ENCODE measurements at regions not wholly inside any gene's neighbourhood (a gene's known extent, or its start where the extent isn't known, plus 50 kb on each side); places are given as distances from the start of the nearest gene placed in this dataset.

- TF ChIP-seq CTCF (IDR thresholded peaks at IDR 0.05) (no peak), POLR2A (IDR thresholded peaks at IDR 0.05) (no peak), POLR2AphosphoS5 (IDR thresholded peaks at IDR 0.05) (no peak)
These were observed 335.9 kb upstream of the AADAT start for GRCh38 chr4:170425521-170426143.

DNA sequence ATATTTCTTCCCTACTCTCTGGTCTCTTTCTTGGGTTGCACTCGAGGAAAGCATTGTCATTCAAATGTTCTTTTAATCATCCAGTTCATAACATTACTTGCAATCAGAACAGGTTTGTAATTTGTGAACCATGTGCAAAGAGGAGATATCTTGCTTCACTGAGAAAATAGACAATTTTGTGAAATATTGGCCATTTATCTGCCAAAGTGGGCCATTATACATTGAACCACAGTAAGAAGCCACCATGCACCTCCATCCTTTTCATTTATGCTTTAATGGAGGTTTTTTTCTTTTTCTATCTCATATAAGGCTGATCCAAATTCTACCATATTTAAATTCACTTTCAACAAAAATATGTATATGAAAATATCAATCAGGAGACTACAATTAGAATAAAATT, 335.3 kb upstream of the AADAT start:
- no peak for DNase-seq (ENCODE audit: low spot score in 2 of 2)
- Histone ChIP-seq H3K36me3 (no peaks in the 10 kb centered on the region), H3K9me3 (peaks cover 0 to 6% of the 10 kb centered on the region in 2 donors), H3K4me3 (no peak overlapping the region), H3K27ac (no peak overlapping the region), H3K27me3 (no peaks in the 10 kb centered on the region), H3K4me1 (no peaks in the 10 kb centered on the region)
- intact Hi-C loops (cut with DNase I; ENCODE audit: low total_unique reads) = no loop called here
- no peak for TF ChIP-seq POLR2AphosphoS5 (IDR thresholded peaks at IDR 0.05)
- TF ChIP-seq POLR2A (IDR thresholded peaks at IDR 0.05) = no peak
- no peak for TF ChIP-seq CTCF (IDR thresholded peaks at IDR 0.05)

More at GRCh38 chr4:170425521-170426143, 335.9 kb upstream of the AADAT start:
- H3K4me3 ChIP-seq = no peak overlapping the region
- no peaks in the 10 kb centered on the region for H3K4me1 ChIP-seq
- H3K36me3 ChIP-seq = no peaks in the 10 kb centered on the region
- intact Hi-C loops (cut with DNase I; ENCODE audit: low total_unique reads) = no loop called here
- no peaks in the 10 kb centered on the region for H3K27me3 ChIP-seq
- no peak for DNase-seq (ENCODE audit: low spot score in 2 of 2)
- peaks cover 0 to 6% of the 10 kb centered on the region in 2 donors for H3K9me3 ChIP-seq
- H3K27ac ChIP-seq = no peak overlapping the region

DNA sequence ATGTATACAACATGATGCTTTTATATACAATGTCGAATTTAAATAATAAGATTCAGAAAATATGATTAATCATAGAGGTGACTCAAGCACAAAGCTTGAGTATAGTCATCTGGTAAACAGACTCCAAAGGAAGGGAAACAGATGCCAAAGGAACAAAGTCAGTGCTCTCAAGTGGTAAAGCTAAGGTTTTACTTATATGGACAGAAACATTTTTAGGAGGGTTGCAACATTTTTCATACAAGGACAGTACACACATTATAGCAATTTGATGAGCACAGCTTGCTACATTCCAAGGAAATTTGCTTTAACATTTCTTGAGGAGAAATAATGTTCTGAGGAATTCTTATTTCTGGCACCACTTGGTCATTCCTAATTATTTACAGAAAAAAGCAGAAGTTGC, 333.4 kb upstream of the AADAT start:
- no peak overlapping the region for H3K27ac ChIP-seq
- no peak for DNase-seq (ENCODE audit: low spot score in 2 of 2)
- no peaks in the 10 kb centered on the region for H3K27me3 ChIP-seq
- no peaks in the 10 kb centered on the region for H3K4me1 ChIP-seq
- no peaks in the 10 kb centered on the region for H3K36me3 ChIP-seq
- H3K4me3 ChIP-seq = no peak overlapping the region
- peaks cover 0 to 6% of the 10 kb centered on the region in 2 donors for H3K9me3 ChIP-seq
- no peak for TF ChIP-seq POLR2A (IDR thresholded peaks at IDR 0.05)
- no peak for TF ChIP-seq CTCF (IDR thresholded peaks at IDR 0.05)
- no peak for TF ChIP-seq POLR2AphosphoS5 (IDR thresholded peaks at IDR 0.05)
- intact Hi-C loops (cut with DNase I; ENCODE audit: low total_unique reads) = no loop called here

DNA sequence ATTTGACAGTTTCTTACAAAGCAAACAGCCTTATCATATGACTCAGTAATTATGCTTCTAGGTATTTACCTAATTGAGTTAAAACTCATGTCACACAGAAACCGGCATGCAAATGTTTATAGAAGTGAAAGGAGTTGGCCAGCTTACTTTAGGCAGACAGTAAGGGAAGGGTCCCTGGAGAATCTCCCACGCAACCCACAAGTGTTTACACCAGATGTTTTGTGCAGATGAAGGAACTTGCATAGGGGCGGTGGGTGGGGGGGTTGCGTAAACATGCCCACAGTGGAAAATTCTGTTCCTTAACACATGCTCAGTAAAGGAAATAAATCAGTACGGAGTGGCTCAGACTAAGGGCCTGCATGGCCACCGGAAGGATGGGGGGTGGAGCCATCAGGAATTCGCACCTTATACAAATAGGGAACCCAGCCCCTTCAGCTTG, 330.5 kb upstream of the AADAT start:
- TF ChIP-seq CTCF (IDR thresholded peaks at IDR 0.05) (no peak), POLR2AphosphoS5 (IDR thresholded peaks at IDR 0.05) (no peak), POLR2A (IDR thresholded peaks at IDR 0.05) (no peak)
- H3K4me3 ChIP-seq = no peak overlapping the region
- H3K27me3 ChIP-seq = no peaks in the 10 kb centered on the region
- no peak overlapping the region for H3K27ac ChIP-seq
- H3K4me1 ChIP-seq = no peaks in the 10 kb centered on the region
- intact Hi-C loops (cut with DNase I; ENCODE audit: low total_unique reads) = no loop called here
- H3K36me3 ChIP-seq = no peaks in the 10 kb centered on the region
- DNase-seq (ENCODE audit: low spot score in 2 of 2) = no peak
- peaks cover 0 to 6% of the 10 kb centered on the region in 2 donors for H3K9me3 ChIP-seq

DNA sequence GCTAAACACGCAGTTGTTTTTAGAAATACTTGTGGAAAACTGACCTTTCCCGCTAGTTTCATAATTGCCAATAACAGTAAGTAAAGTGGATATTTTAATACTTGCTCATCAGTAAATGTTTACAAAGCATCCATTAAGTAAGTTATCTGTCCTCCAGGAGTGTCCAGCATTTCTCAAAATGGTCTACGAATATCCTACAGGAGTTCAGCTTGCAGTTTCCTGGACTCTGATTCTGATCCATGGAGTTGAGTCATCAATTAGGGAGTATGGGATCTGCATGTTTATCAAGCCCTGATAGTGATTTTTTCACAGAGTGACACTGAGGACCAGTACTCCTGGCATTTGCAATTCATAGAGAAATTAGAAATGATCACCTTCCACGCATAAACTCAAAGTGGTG, 325.2 kb upstream of the AADAT start:
- no peak for DNase-seq (ENCODE audit: low spot score in 2 of 2)
- H3K4me1 ChIP-seq = no peaks in the 10 kb centered on the region
- no peaks in the 10 kb centered on the region for H3K36me3 ChIP-seq
- H3K27ac ChIP-seq = no peak overlapping the region
- H3K27me3 ChIP-seq = no peaks in the 10 kb centered on the region
- intact Hi-C loops (cut with DNase I; ENCODE audit: low total_unique reads) = no loop called here
- H3K9me3 ChIP-seq = no peaks in the 10 kb centered on the region
- H3K4me3 ChIP-seq = no peak overlapping the region
- no peak for TF ChIP-seq POLR2AphosphoS5 (IDR thresholded peaks at IDR 0.05)
- no peak for TF ChIP-seq POLR2A (IDR thresholded peaks at IDR 0.05)
- no peak for TF ChIP-seq CTCF (IDR thresholded peaks at IDR 0.05)

Measured in breast epithelium (tissue), 4 donors.